Neuron (in vitro differentiated cells): ENCODE measurements at regions not wholly inside any gene's neighbourhood (a gene's known extent, or its start where the extent isn't known, plus 50 kb on each side); places are given as distances from the start of the nearest gene placed in this dataset.
"Not testable (repeated sequence)": the region's sequence is repeated elsewhere in the genome, so short reads cannot be mapped to it uniquely, and the experiment has no call there.

Source experiments
- H2AFZ ChIP-seq: one replicate; pipeline ENCODE4 v1.6.1; 2013; ENCODE audit warnings: low read depth, mild to moderate bottlenecking, inconsistent platforms, low read length, moderate library complexity
- H3K27me3 ChIP-seq: one replicate; pipeline ENCODE4 v1.6.1; 2013; ENCODE audit warnings: low read length; ENCODE audit not compliant: insufficient read depth
- H3K36me3 ChIP-seq: one replicate; pipeline ENCODE4 v1.6.1; 2013; ENCODE audit warnings: low read length; ENCODE audit not compliant: insufficient read depth
- H3K4me1 ChIP-seq: one replicate; pipeline ENCODE4 v1.6.1; 2013; ENCODE audit warnings: low read length; ENCODE audit not compliant: insufficient read depth
- H3K4me3 ChIP-seq: 2 replicates; pipeline ENCODE4 v1.5.1; 2013; ENCODE audit warnings: mild to moderate bottlenecking, low read length, moderate library complexity
- H3K9me3 ChIP-seq: one replicate; pipeline ENCODE4 v1.6.1; 2013; ENCODE audit warnings: low read length

DNA sequence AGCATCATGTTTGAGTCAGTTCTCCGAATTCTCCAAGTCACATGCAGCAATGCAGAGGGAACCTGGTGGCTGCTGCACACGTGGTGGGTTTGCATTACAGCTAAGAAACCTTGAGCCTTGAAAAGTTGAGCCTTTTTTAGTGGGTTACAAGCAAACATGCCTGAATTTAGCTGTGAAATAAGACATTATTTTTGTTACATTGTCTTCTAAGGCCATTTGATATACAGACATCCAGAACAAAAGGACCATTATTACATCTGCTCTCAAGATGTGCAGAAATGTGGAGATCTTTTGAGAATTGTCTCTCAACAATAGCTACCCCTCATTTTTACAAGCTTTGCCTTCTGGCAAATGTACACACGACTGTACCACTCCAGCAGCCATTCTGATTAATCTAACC is 720.5 kb upstream of the SLC35B3 start:
- no peaks in the 10 kb centered on the region for H3K36me3 ChIP-seq
- H3K4me1 ChIP-seq, result no peaks in the 10 kb centered on the region
- no peaks in the 10 kb centered on the region for H3K27me3 ChIP-seq
- no peaks in the 10 kb centered on the region for H3K9me3 ChIP-seq
- no peak overlapping the region for H2AFZ ChIP-seq
- H3K4me3 ChIP-seq, result no peak overlapping the region

DNA sequence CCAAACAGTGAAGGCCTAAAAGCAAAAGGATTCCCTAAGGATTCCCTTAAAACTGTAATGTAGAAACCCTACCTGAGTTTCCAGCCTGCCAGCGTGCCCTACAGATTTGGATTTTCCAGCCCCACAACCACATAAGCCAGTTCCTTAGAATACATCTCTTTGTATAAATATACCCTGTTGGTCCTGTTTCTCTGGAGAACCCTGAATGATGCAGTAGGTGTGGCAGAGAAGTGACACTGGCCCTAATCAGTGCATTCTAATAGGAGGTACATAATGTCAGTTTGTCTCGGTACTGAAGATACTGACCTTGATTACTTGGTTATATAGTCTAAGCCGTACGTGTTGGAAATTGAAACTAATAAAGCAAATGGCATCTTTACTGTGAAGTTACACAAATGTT is 707.8 kb upstream of the SLC35B3 start:
- no peaks in the 10 kb centered on the region for H3K4me1 ChIP-seq
- H3K4me3 ChIP-seq, result no peak overlapping the region
- no peaks in the 10 kb centered on the region for H3K9me3 ChIP-seq
- H2AFZ ChIP-seq, result no peak overlapping the region
- no peaks in the 10 kb centered on the region for H3K27me3 ChIP-seq
- H3K36me3 ChIP-seq, result no peaks in the 10 kb centered on the region

DNA sequence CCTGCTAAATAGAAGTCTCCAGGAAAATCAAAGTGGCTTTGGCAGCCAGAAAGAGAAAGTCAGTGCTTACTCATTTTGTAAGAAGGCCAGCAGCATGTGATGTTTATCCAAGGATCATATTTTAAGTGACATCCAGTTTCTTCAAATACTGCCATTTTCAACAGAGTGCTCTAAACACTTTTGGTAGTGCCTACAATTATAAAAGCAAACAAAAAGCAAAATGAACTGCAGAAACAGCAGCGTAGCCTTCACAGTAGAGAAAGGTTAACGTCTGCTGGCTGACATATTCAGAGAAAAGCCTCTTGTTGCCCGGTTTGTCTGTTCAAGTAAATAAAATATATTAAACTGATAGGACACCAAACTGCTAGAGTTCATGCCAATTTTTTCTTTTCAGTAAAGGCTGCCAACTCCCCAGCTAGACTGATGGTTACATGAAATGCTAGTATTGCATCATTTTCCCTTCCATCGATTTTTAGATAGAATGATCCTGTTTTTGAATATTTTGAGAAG is 705.7 kb upstream of the SLC35B3 start:
- Histone ChIP-seq H2AFZ (no peak overlapping the region), H3K36me3 (no peaks in the 10 kb centered on the region), H3K4me1 (no peaks in the 10 kb centered on the region), H3K9me3 (no peaks in the 10 kb centered on the region), H3K27me3 (no peaks in the 10 kb centered on the region), H3K4me3 (no peak overlapping the region)

DNA sequence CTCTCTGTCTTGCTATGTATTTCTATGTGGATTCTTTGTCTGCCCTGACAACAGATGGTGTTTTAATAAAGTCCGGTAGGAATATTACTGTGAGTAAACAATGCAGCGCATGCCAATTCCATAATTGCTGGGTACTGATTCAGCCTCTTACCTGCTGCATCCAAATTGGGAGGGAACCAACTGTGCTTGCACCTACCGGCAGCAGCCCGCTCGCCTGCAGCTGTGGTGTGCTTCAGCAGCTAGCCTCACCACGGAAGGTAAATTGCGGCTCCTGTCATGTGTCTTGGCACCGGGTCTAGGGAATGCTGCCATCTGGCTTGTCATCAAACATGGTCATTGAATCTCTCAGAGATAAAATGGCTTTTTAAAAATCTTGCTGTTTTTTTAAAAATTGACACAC is 704.8 kb upstream of the SLC35B3 start:
- Histone ChIP-seq H3K9me3 (no peaks in the 10 kb centered on the region), H3K4me3 (no peak overlapping the region), H3K4me1 (no peaks in the 10 kb centered on the region), H3K36me3 (no peaks in the 10 kb centered on the region), H2AFZ (no peak overlapping the region), H3K27me3 (no peaks in the 10 kb centered on the region)

DNA sequence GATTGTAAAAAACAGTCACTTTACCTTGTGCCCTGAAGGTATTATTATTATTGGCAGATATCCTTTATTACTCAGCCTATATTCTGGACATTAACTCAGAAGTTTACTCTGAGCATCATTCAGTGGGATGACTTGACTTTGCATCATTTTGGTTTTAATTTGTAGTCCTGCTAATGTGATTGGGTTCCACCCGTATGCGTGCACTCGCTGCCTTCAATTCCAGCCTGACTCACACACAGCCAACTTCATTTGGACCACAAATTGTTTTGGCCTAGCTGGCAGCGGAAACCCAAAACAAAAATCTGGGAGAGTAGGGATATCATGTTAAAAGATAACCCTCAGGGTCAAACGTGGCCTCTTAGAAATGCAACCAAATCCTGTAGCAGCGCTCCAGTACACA is 704.4 kb upstream of the SLC35B3 start:
- Histone ChIP-seq H3K9me3 (no peaks in the 10 kb centered on the region), H3K36me3 (no peaks in the 10 kb centered on the region), H2AFZ (no peak overlapping the region), H3K4me1 (no peaks in the 10 kb centered on the region), H3K4me3 (no peak overlapping the region), H3K27me3 (no peaks in the 10 kb centered on the region)

DNA sequence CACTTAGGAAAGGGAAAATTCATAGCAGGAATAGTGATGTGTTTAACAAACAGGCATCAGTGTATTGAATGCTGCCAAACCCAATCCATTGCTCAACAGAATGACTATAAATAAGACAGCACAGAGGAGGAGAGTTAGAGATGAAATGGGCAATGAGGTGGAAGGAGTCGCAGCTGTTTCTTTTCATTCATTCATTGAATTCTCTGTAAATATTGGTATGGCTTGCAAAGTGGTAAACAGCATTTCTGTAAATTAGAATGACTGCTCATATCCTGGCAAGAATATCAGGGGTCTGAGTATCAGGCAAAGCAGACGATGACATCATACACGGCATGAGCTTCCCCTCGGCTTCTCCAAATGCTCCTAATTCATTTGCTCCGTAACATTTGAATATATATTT is 703.6 kb upstream of the SLC35B3 start:
- H2AFZ ChIP-seq, result no peak overlapping the region
- H3K27me3 ChIP-seq, result no peaks in the 10 kb centered on the region
- H3K4me3 ChIP-seq, result no peak overlapping the region
- no peaks in the 10 kb centered on the region for H3K9me3 ChIP-seq
- no peaks in the 10 kb centered on the region for H3K4me1 ChIP-seq
- no peaks in the 10 kb centered on the region for H3K36me3 ChIP-seq

DNA sequence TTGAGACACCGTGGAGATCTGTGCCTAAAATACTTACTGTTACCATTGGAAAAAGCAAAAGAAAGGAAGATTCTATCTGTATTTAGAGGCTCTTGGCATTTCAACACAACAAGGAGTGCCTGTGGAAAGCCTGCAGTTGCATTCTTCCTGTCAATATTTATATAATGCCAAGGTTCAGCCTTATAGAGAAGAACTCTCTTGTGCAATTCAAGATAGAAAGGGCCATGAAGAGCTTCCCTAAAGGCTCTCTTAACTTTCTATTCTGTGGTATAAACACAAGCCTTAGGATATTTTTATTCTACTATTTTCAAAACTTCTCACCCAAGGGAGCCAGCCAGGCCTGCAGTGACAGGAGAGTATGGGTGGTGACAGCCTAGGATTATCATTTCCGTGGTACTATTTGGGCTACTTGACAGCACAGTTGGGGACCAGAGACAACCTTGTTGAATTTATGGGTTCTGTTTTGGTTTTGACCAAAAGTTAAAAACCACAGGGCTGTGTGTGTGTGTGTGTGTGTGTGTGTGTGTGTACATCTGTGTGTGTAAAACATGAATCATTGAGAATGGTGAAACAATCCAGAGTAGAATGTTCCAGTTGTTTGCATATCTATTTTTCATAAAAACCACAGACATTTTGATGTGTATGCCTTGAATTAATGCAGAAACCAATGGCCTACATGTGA is 700.9 kb upstream of the SLC35B3 start:
- no peaks in the 10 kb centered on the region for H3K4me1 ChIP-seq
- H3K27me3 ChIP-seq, result no peaks in the 10 kb centered on the region
- no peak overlapping the region for H3K4me3 ChIP-seq
- no peak overlapping the region for H2AFZ ChIP-seq
- no peaks in the 10 kb centered on the region for H3K36me3 ChIP-seq
- no peaks in the 10 kb centered on the region for H3K9me3 ChIP-seq

DNA sequence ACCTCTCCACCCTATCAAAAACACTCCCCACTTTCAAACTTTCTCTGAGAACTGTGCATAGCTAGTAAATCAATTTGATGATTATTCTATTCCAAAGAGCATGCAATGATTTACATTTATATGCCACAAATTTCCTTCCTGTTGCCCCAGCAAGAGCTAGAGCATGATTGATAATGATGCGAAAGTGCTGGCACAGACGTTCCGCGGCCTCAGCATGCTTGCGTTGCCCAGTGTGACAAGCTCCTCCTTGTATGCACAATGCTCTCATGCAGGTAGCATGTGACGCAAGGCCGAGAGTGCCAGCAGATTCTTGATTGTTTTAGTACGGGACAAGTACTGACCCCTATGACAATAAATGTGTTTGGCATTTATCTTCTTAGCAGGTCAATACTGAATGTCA is 696.3 kb upstream of the SLC35B3 start:
- Histone ChIP-seq H3K4me1 (no peaks in the 10 kb centered on the region), H3K27me3 (no peaks in the 10 kb centered on the region), H3K9me3 (no peaks in the 10 kb centered on the region), H3K36me3 (no peaks in the 10 kb centered on the region), H3K4me3 (no peak overlapping the region), H2AFZ (no peak overlapping the region)

DNA sequence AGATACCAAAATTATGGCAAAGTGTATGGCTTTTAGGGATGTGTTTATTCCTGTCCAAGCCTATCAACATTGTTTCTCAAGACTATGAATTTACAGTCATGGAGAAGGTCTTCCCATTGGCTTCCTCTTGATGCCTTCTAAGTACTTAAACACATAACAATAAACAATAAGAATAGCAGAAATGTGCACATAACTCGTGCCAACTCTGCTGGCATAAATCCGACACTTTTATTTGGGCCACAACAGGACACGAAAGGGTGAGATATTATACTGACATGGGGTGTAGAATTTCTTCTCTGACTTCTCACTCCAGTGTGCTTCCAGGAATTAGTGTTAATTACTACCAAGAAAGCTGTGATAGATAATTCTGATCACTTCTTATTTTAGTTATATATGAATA is 695.9 kb upstream of the SLC35B3 start:
- H3K27me3 ChIP-seq, result no peaks in the 10 kb centered on the region
- H3K9me3 ChIP-seq, result no peaks in the 10 kb centered on the region
- H3K4me3 ChIP-seq, result no peak overlapping the region

DNA sequence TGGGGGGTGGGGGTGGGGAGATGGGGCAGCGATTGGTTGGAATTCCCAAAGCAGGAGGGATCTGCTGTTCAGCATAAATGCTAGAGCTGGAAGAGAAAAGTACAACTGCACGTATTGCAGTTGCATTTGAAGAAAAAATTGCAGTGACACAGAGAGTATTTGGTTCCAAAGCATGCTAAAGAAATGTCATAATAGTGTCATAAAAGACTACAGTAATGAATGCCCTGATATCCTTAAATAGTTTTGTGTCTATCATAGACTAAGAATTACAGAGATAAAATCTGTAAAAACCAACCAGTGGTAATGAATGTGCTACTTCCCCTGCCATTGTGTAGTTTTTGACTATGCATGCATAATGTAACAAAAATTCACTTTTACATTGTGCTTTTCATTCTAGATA is 693.6 kb upstream of the SLC35B3 start:
- no peaks in the 10 kb centered on the region for H3K36me3 ChIP-seq
- no peak overlapping the region for H3K4me3 ChIP-seq
- H3K9me3 ChIP-seq, result no peaks in the 10 kb centered on the region
- no peak overlapping the region for H2AFZ ChIP-seq
- H3K27me3 ChIP-seq, result no peaks in the 10 kb centered on the region
- no peaks in the 10 kb centered on the region for H3K4me1 ChIP-seq

More for the DNA sequence above, 695.9 kb upstream of the SLC35B3 start:
- Histone ChIP-seq H2AFZ (no peak overlapping the region), H3K4me1 (no peaks in the 10 kb centered on the region), H3K36me3 (no peaks in the 10 kb centered on the region)

DNA sequence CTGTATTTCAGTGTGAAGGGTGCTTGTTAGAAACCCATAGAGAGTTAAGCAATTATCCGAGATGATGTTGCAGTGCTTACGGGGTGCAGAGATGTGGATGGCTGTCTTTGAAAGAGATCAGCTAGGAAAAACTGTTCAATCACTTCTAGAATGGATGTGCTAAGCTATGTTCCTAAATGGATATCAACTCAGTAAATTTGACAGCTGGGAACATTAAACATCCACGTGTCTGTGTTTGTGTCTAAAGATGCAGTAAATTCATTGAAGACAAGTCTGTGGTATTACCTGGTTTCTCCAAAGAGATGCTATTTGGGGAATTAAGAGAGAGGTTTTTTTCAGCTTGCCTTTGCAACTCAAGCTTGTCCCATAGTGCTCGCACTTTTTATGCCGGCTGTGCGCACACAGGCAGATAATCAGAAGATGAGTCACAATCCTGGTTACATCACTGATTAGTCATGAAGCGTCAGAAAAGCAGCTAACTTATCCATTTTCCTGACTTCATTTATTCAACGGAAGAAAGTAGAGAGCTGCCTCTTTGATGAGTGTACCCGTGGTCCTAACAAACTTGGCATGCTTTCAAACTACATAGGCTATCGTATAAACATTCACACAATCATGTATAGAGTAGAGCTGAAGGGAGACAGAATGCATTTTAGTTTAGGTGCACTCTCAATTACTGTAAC is 691.7 kb upstream of the SLC35B3 start:
- Histone ChIP-seq H2AFZ (no peak overlapping the region), H3K9me3 (no peaks in the 10 kb centered on the region), H3K4me1 (no peaks in the 10 kb centered on the region), H3K36me3 (no peaks in the 10 kb centered on the region), H3K27me3 (no peaks in the 10 kb centered on the region), H3K4me3 (no peak overlapping the region)

DNA sequence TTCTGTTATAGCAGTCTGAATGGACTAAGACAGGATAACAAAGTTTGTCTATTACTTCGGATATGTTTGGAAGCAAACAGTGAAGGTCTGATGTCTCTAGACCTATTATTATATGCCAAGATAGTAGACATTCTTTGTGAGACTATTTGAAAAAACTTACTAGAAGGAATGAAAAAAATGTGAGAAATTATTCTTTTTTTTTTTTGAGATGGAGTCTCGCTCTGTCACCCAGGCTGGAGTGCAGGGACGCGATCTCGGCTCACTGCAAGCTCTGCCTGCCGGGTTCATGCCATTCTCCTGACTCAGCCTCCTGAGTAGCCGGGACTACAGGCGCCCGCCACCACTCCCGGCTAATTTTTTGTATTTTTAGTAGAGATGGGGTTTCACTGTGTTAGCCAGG is 690.7 kb upstream of the SLC35B3 start:
- not testable (repeated sequence) for H3K9me3 ChIP-seq, H2AFZ ChIP-seq, H3K4me3 ChIP-seq, H3K36me3 ChIP-seq, H3K27me3 ChIP-seq, H3K4me1 ChIP-seq

DNA sequence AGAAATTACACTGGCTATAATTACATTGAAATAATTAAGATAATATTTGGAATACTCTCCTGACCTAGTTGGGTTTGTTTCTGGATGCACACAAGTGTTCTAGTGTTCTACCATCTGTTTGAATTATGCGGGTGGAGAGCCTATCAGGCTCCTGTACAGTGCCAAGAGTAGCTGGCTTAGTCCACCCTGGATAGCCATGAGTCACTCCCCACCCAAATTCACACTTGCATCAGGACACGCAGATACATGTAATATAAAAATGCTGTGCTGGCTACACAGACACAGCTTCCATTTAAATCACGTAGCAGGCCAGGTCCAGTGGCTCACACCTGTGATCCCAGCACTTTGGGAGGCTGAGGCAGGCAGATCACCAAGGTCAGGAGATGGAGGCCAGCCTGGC is 686.2 kb upstream of the SLC35B3 start:
- peaks cover 2% of the 10 kb centered on the region for H3K27me3 ChIP-seq
- H2AFZ ChIP-seq, result no peak overlapping the region
- no peaks in the 10 kb centered on the region for H3K4me1 ChIP-seq
- H3K9me3 ChIP-seq, result no peaks in the 10 kb centered on the region
- no peaks in the 10 kb centered on the region for H3K36me3 ChIP-seq
- no peak overlapping the region for H3K4me3 ChIP-seq

DNA sequence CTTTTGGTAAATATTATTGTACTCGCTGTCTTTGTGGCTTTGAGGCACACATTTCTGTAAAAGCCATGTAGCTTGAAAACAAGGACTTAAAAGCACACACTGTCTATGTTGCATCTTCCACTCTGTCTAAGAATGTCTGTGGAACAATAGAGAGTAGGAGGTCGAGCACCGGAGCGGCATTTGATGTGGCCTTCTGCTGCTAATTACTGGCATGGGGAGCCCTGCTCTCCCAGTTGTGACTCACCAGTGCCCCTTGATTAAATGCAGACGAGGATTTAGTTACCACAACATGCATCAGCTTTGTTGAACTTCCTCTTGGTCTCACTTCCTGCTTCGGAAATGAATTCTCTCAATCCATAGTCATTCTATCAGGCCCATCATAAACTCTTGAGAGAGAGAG is 680.7 kb upstream of the SLC35B3 start:
- Histone ChIP-seq H3K27me3 (peaks cover 9% of the 10 kb centered on the region), H3K9me3 (no peaks in the 10 kb centered on the region), H3K4me1 (peaks cover 10% of the 10 kb centered on the region), H3K4me3 (no peak overlapping the region), H3K36me3 (no peaks in the 10 kb centered on the region), H2AFZ (no peak overlapping the region)
